ENCODE measurements at regions not wholly inside any gene's neighbourhood (a gene's known extent, or its start where the extent isn't known, plus 50 kb on each side); places are given as distances from the start of the nearest gene placed in this dataset.
A peak's percentile ranks its signal among the peaks of the same experiment; 100 is the strongest.

GRCh38 chr2:217366266-217366895, 506.5 kb upstream of the TNP1 start:
- DNase-seq (ENCODE audit: low read depth) (no peak), FAIRE-seq (peak; percentile 83)
- Mint-ChIP-seq H3K4me3 (ENCODE audit: unreplicated experiment) (no peak overlapping the region), H3K36me3 (ENCODE audit: low read depth, unreplicated experiment) (no peaks in the 10 kb centered on the region), H3K4me1 (ENCODE audit: low read depth, unreplicated experiment) (peaks cover 19% of the 10 kb centered on the region), H3K27ac (ENCODE audit: unreplicated experiment) (no peak overlapping the region), H3K27me3 (ENCODE audit: low read depth, unreplicated experiment) (no peaks in the 10 kb centered on the region), H3K9me3 (ENCODE audit: unreplicated experiment) (peaks cover 2% of the 10 kb centered on the region)
- Histone ChIP-seq H3K79me2 (ENCODE audit: insufficient read depth, low read length) (no peaks in the 10 kb centered on the region), H3K9me3 (ENCODE audit: insufficient read depth, low read depth, low read length) (no peaks in the 10 kb centered on the region), H3K9ac (ENCODE audit: low read length) (no peak overlapping the region), H3K4me1 (ENCODE audit: insufficient read depth, low read length) (peaks cover 36% of the 10 kb centered on the region), H3K4me2 (ENCODE audit: low read length) (peak overlapping the region; percentile 28), H3K27ac (ENCODE audit: low read depth, low read length) (no peak overlapping the region), H3K27me3 (ENCODE audit: insufficient read depth, low read length) (no peaks in the 10 kb centered on the region), H3K36me3 (ENCODE audit: insufficient read depth, low read length) (no peaks in the 10 kb centered on the region), H2AFZ (ENCODE audit: low read depth, low read length) (no peak overlapping the region), H4K20me1 (ENCODE audit: insufficient read depth, low read length) (no peaks in the 10 kb centered on the region), H3K4me3 (ENCODE audit: insufficient read depth, low read depth, low read length) (no peak overlapping the region)
- no peak for TF ChIP-seq EZH2 (IDR thresholded peaks at IDR 0.05; ENCODE audit: insufficient read depth, low read length)
- TF ChIP-seq, protein P1, sequence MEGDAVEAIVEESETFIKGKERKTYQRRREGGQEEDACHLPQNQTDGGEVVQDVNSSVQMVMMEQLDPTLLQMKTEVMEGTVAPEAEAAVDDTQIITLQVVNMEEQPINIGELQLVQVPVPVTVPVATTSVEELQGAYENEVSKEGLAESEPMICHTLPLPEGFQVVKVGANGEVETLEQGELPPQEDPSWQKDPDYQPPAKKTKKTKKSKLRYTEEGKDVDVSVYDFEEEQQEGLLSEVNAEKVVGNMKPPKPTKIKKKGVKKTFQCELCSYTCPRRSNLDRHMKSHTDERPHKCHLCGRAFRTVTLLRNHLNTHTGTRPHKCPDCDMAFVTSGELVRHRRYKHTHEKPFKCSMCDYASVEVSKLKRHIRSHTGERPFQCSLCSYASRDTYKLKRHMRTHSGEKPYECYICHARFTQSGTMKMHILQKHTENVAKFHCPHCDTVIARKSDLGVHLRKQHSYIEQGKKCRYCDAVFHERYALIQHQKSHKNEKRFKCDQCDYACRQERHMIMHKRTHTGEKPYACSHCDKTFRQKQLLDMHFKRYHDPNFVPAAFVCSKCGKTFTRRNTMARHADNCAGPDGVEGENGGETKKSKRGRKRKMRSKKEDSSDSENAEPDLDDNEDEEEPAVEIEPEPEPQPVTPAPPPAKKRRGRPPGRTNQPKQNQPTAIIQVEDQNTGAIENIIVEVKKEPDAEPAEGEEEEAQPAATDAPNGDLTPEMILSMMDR (IDR thresholded peaks at IDR 0.05; ENCODE audit: insufficient read depth, low read depth, low read length): no peak

DNA sequence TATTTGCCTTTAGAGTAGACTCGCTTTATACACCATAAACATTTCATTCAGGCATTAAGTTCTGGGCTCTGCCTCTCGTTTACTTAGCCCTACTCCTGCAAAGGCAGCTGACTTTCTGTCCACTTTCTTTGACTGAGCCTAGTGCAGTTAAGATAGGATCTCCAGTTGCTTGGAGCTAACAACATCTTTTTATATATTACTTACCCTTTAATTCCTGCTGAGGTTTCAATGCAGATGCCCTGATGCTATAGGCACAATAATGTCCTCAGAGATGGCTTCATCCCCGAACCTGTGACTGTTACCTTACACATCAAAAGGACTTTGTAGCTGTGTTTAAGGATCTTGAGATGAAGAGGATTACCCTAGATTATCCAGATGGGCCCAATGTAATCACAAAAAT, 505.8 kb upstream of the TNP1 start:
- H3K9me3 Mint-ChIP-seq (ENCODE audit: unreplicated experiment): peaks cover 2% of the 10 kb centered on the region
- H3K4me1 Mint-ChIP-seq (ENCODE audit: low read depth, unreplicated experiment): peaks cover 22% of the 10 kb centered on the region
- peak overlapping the region; percentile 28 for H3K4me2 ChIP-seq (ENCODE audit: low read length)
- H3K36me3 Mint-ChIP-seq (ENCODE audit: low read depth, unreplicated experiment): no peaks in the 10 kb centered on the region
- H3K4me3 ChIP-seq (ENCODE audit: insufficient read depth, low read depth, low read length): no peak overlapping the region
- H3K79me2 ChIP-seq (ENCODE audit: insufficient read depth, low read length): no peaks in the 10 kb centered on the region
- peaks cover 34% of the 10 kb centered on the region for H3K4me1 ChIP-seq (ENCODE audit: insufficient read depth, low read length)
- H2AFZ ChIP-seq (ENCODE audit: low read depth, low read length): no peak overlapping the region
- no peak overlapping the region for H3K9ac ChIP-seq (ENCODE audit: low read length)
- H3K27ac Mint-ChIP-seq (ENCODE audit: unreplicated experiment): no peak overlapping the region
- TF ChIP-seq, protein P1 (IDR thresholded peaks at IDR 0.05; ENCODE audit: insufficient read depth, low read depth, low read length): no peak
- TF ChIP-seq EZH2 (IDR thresholded peaks at IDR 0.05; ENCODE audit: insufficient read depth, low read length): no peak
- H3K27ac ChIP-seq (ENCODE audit: low read depth, low read length): no peak overlapping the region
- no peaks in the 10 kb centered on the region for H4K20me1 ChIP-seq (ENCODE audit: insufficient read depth, low read length)
- DNase-seq (ENCODE audit: low read depth) (no peak), FAIRE-seq (no peak)
- no peaks in the 10 kb centered on the region for H3K27me3 ChIP-seq (ENCODE audit: insufficient read depth, low read length)
- no peak overlapping the region for H3K4me3 Mint-ChIP-seq (ENCODE audit: unreplicated experiment)
- no peaks in the 10 kb centered on the region for H3K27me3 Mint-ChIP-seq (ENCODE audit: low read depth, unreplicated experiment)
- H3K9me3 ChIP-seq (ENCODE audit: insufficient read depth, low read depth, low read length): no peaks in the 10 kb centered on the region
- no peaks in the 10 kb centered on the region for H3K36me3 ChIP-seq (ENCODE audit: insufficient read depth, low read length)

GRCh38 chr2:217364224-217364623, 504.4 kb upstream of the TNP1 start:
- no peak for TF ChIP-seq EZH2 (IDR thresholded peaks at IDR 0.05; ENCODE audit: insufficient read depth, low read length)
- TF ChIP-seq, protein P1 (IDR thresholded peaks at IDR 0.05; ENCODE audit: insufficient read depth, low read depth, low read length): no peak
- Histone ChIP-seq H3K9me3 (ENCODE audit: insufficient read depth, low read depth, low read length) (no peaks in the 10 kb centered on the region), H3K27me3 (ENCODE audit: insufficient read depth, low read length) (no peaks in the 10 kb centered on the region), H3K4me1 (ENCODE audit: insufficient read depth, low read length) (peaks cover 32% of the 10 kb centered on the region), H2AFZ (ENCODE audit: low read depth, low read length) (no peak overlapping the region), H3K36me3 (ENCODE audit: insufficient read depth, low read length) (no peaks in the 10 kb centered on the region), H3K4me2 (ENCODE audit: low read length) (no peak overlapping the region), H3K4me3 (ENCODE audit: insufficient read depth, low read depth, low read length) (no peak overlapping the region), H3K27ac (ENCODE audit: low read depth, low read length) (no peak overlapping the region), H4K20me1 (ENCODE audit: insufficient read depth, low read length) (no peaks in the 10 kb centered on the region), H3K9ac (ENCODE audit: low read length) (no peak overlapping the region), H3K79me2 (ENCODE audit: insufficient read depth, low read length) (no peaks in the 10 kb centered on the region)
- no peak for FAIRE-seq
- Mint-ChIP-seq H3K4me3 (ENCODE audit: unreplicated experiment) (no peak overlapping the region), H3K4me1 (ENCODE audit: low read depth, unreplicated experiment) (peaks cover 14% of the 10 kb centered on the region), H3K36me3 (ENCODE audit: low read depth, unreplicated experiment) (no peaks in the 10 kb centered on the region), H3K9me3 (ENCODE audit: unreplicated experiment) (peaks cover 2% of the 10 kb centered on the region), H3K27ac (ENCODE audit: unreplicated experiment) (no peak overlapping the region), H3K27me3 (ENCODE audit: low read depth, unreplicated experiment) (no peaks in the 10 kb centered on the region)
- no peak for DNase-seq (ENCODE audit: low read depth)
